ENCODE measurements at regions not wholly inside any gene's neighbourhood (a gene's known extent, or its start where the extent isn't known, plus 50 kb on each side); places are given as distances from the start of the nearest gene placed in this dataset.

DNA sequence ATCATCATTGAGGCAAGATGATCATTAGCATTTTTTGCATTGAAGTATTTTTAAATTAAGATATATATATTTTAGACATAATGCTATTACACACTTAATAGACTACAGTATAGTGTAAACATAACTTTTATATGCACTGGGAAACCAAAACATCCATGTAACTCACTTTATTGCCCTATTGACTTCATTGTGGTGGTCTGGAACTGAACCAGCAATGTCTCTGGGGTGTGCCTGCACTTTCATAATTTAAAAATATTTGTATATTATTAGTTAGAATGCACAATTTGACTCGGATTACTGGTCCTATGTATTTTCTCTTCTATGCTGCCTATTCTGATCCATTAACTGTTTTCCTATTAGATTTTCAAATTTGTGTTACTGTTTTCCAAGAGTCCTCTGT, 109.1 kb upstream of the SPATA12 start:
- TF ChIP-seq, protein P1, sequence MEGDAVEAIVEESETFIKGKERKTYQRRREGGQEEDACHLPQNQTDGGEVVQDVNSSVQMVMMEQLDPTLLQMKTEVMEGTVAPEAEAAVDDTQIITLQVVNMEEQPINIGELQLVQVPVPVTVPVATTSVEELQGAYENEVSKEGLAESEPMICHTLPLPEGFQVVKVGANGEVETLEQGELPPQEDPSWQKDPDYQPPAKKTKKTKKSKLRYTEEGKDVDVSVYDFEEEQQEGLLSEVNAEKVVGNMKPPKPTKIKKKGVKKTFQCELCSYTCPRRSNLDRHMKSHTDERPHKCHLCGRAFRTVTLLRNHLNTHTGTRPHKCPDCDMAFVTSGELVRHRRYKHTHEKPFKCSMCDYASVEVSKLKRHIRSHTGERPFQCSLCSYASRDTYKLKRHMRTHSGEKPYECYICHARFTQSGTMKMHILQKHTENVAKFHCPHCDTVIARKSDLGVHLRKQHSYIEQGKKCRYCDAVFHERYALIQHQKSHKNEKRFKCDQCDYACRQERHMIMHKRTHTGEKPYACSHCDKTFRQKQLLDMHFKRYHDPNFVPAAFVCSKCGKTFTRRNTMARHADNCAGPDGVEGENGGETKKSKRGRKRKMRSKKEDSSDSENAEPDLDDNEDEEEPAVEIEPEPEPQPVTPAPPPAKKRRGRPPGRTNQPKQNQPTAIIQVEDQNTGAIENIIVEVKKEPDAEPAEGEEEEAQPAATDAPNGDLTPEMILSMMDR (IDR thresholded peaks at IDR 0.05) = no peak
- no peak for TF ChIP-seq POLR2A (IDR thresholded peaks at IDR 0.05)

Data from vagina (tissue), 2 donors.